ENCODE measurements at regions not wholly inside any gene's neighbourhood (a gene's known extent, or its start where the extent isn't known, plus 50 kb on each side); places are given as distances from the start of the nearest gene placed in this dataset.
A peak's percentile ranks its signal among the peaks of the same experiment; 100 is the strongest.
"Not testable (repeated sequence)": the region's sequence is repeated elsewhere in the genome, so short reads cannot be mapped to it uniquely, and the experiment has no call there.

DNA sequence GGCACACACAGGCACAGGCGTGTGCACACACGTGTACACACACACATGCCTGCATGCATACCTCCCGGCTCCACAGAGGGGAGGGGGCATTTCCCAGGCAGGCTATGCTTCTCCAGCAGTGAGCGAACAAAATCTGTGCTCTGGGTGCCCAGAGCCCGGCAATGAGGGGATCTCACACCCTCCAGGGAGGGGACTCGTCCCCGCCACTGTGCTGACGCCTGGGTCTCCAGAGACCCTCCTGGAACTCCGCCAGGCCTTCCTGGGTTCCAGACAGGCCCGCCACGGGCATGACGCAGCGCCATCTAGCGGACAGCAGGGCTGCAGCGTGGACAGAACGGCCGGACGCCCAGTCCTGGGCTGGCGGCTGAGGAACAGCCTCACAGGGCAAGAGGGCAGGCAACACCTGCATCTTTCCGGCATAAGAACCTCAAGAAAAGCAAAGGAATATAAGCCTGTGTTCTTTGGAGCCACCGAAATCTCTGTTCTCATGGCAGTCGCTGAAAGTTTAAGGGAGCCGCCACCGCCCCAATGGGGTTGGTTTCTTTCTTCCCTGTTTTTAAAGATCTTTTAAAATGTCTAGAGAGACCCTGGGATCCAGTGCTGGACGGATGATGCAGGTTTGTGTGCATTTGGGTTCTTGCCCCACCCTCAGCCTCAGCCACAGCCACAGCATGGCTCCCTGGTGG is 135.6 kb upstream of the PPP1R26 start:
- peak; percentile 18 to 27 for DNase-seq

DNA sequence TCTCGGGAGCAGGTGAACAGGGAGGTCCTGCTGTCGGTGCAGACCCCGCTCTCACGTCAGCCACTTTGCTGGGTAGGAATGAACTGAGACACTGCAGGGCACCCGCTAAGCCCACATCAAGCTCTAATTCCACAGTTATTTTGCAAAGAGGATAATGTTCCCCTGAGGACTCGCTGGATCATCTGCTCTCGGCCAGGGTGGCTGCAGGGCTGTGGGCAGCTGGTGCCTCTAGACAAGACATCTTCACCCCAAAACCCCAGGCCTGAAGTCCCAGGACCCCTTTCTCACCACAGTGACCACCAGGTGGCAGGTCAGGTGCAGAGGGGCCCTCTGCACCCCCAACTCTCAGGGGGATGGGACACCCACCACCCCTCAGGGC is 135.1 kb upstream of the PPP1R26 start:
- DNase-seq: no peak

GRCh38 chr9:135344915-135345500 is 134.6 kb upstream of the PPP1R26 start:
- no peak for DNase-seq

GRCh38 chr9:135345775-135346433 is 133.7 kb upstream of the PPP1R26 start:
- no peak for DNase-seq

GRCh38 chr9:135346438-135347050 is 133.0 kb upstream of the PPP1R26 start:
- DNase-seq: no peak

GRCh38 chr9:135347461-135347860 is 132.1 kb upstream of the PPP1R26 start:
- no peak for DNase-seq

DNA sequence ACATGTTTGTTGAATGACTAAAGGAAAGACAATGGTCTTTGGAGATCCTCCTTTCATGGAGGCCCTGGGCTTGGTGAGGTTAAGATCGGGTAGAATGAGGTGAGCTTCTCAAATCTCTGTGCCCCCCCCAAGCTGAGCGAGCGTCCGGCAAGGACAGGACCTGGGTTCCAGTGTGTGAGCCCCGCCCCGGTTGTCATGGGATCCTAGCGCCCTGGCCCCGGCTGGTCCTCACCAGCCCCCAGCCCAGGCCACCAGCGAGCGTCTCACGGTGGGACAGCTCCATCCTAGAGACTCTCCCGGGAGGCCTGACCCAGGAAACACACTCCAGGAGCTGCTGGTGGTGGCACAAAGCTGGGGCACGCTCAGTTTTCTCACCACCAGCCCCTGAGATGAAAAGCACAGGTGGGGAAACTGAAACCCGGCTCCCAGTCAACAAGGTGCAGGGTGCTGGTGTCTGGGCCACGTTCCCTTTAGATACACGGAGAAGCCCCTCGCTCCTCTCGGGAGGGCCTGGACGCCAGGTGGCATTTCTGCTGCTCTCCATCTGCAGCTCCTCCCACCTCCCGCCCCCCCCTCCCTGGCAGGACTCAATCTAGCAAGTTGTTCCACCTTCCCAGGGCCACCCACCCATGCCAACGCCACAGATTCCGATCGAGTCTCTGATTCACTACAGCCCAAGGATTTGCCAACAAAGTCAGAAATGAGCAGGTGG is 131.3 kb upstream of the PPP1R26 start:
- DNase-seq: no peak

GRCh38 chr9:135348788-135349150 is 130.8 kb upstream of the PPP1R26 start:
- DNase-seq: no peak

- DNase-seq: no peak
These were observed 130.2 kb upstream of the PPP1R26 start for GRCh38 chr9:135349212-135350002.

DNA sequence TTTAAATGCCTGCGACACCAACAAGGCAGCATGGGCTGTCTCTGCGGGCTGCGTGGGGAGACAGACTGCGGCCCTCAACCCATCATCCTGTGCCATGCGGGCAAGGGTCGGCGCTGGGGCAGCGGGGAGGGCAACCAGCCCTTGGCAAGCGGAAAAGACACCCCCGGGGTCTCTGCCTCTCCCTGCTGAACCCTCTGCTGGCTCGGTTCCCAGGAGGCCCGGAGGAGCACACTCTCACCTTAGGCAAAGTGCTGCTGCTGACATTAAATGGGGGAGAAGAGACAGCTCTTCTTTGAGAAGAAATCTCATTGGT is 129.6 kb upstream of the PPP1R26 start:
- no peak for DNase-seq

- no peak for DNase-seq
These were observed 125.6 kb upstream of the PPP1R26 start for GRCh38 chr9:135353935-135354334.

DNA sequence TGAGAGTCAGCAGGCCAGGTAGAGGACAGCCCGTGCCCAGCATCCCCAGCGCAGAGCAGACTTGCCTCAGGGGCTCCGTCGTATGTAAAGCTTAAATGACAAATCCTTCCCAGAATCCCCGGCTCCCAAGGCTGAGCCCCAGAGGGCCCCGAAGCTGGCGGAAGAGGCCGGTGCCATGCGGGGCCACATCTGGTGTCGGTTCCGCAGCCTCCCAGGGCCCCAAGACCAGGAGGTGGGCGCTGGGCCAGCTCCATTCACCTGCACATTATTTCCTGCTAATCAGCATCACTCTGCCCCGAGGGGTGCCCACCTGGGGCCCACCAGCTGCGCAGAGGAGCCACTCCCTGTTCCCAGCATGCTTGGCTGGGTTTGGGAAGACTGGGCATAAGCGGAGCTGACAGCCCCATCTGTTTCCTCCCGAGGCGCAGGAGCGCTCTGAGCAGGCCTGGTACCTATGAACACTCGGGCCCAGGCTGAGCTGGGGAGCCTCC is 124.0 kb upstream of the PPP1R26 start:
- no peak for DNase-seq

GRCh38 chr9:135356021-135356420 is 123.6 kb upstream of the PPP1R26 start:
- DNase-seq: no peak

DNA sequence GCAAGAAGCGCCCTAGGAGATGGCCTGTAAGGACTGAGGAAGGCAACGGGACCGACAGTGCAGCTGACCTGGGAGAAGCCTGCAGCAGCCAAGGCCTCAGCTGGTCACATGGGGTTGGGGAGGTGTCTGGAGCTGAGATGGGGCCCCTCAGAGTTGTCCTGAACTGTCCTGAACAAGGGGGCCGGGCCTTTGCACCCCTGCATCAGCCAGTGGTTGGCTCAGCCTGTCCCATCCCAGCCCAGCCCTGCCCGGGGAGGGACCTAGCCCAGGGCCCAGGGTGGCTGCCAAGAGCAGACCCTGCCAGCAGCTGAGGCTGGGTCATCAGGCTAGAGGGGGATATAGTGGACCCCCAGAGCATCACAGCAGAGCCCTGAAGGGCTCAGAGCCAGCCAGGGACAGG is 122.8 kb upstream of the PPP1R26 start:
- no peak for DNase-seq

DNA sequence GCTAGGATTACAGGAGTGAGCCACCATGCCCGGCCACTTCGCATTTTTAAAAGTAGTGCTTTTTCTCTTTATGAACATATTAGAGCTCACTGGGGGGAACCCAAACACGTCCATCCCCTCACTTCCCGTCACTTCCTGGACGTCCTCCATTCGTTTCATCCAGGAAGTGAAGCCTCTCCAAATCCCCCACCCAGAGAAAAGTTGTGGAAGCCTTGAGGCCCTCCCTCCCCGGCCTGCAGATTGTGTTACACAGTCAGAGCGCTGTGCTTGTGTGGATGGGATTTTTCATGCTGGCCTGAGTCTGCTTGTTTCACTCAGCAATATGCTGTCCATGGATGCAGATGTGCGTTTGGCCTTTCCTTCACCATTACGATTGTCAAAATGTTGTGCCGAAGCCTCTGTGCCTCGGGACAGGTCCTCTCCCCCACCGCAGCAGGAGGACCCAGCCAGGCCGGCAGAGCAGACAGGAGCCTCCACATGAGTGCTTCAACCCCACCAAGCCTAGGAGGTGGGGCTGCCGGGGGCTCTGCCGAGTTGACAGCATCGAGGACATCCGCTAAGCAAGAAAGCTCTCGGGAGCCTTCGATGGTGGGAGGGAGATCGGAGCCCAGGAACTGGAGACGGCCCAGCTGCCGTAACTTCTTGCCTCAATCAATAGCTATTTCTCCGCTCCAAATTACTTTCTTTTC is 121.6 kb upstream of the PPP1R26 start:
- no peak for DNase-seq

DNA sequence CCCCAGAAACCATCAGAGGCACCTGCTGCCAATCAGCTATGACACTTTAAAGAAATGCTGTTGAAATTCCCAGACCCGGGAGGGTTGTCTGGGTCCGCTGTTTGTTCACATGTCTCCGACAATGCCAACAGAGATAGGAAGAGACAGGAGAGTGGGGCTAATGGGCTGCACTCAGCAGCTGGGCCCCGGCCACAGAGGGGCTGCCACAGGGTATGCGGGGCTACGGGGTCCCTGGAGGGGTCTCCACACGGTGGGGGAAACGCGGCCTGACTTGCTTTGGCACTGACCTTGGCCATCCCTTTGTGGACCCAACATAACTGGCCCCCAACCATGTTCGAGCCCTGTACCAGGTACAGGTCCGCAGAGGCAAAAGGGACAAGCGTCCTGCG is 121.0 kb upstream of the PPP1R26 start:
- no peak for DNase-seq

DNA sequence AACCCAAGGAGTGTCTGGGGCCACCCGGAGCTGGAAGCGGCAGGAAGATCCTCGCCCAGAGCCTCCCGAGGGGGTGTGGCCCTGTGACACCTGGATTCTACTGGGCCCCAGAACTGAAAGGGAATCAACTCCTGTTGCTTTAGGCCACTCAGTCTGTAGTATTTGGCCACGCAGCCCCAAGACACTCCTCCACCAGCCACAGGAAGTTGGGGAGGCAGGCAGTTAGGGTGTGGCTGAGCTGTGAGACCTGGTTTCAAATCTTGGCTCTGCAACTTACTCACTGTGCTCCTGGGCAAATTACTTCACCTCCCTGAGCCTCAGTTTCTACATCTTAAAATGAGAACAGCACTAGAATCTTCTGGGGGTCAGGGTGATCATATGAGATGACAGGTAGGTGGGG is 119.8 kb upstream of the PPP1R26 start:
- no peak for DNase-seq

- DNase-seq: no peak
These were observed 119.0 kb upstream of the PPP1R26 start for GRCh38 chr9:135360617-135361016.

DNA sequence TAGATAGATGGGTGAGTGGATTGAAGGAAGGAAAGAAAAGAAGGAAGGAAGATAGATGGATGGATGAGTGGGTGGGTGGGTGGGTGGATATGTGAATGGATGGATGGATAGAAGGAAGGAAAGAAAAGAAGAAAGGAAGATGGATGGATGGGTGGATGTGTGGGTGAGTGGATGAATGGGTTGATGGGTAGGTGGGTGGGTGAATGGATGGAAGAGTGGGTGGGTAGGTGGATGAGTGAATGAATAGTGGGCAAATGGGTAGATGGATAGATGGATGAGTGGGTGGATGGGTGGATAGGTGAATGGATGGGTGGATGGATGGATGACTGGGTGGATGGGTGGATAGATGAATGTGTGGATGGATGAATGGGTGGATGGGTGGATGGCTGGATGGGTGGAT is 117.9 kb upstream of the PPP1R26 start:
- DNase-seq: not testable (repeated sequence)

GRCh38 chr9:135363596-135363995 is 116.0 kb upstream of the PPP1R26 start:
- DNase-seq: no peak

DNA sequence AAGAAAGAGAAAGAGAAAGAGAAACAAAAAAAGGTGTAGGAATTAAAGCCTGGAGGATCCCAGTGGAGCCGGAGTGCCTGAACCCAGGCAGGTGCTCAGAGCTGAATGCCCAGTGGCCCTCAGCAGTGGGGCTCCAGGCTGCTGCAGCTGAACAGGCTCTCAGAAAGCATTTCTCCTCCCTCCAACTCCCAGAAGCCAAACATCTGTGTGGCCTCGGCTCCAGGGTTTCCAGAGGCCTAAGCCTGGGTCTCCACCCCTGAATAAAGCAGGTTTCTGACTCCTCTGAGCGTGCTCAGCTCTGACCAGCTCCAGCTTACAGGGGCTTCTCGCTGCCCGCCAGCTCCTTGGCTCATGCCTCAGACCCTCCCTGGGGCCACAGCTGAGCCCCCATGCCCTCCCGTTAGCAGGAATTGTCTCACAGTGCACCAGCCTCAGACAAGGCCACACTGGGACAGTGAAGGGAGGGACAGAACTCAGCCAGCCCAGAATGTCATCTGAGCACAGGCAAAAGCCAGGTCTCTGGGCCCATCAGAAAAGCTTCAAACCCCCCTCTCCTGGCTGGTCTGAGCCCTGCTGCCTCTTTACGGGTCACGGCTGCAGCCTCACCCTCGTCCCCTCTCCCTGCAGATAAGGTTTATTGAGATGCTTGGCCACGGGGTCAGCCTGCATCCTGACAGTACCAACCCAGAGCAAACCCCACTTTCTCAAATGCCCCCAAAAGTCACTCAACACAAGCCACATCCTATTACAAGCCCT is 114.4 kb upstream of the PPP1R26 start:
- no peak for DNase-seq
